ENCODE measurements at regions not wholly inside any gene's neighbourhood (a gene's known extent, or its start where the extent isn't known, plus 50 kb on each side); places are given as distances from the start of the nearest gene placed in this dataset.

GRCh38 chr6:74312081-74312480 lies 616.1 kb downstream of the CD109 start:
- no peaks in the 10 kb centered on the region for H3K27me3 ChIP-seq (ENCODE audit: insufficient read depth, low read depth, low read length)
- no peaks in the 10 kb centered on the region for H3K9me2 ChIP-seq (ENCODE audit: insufficient read depth, low read length)
- TF ChIP-seq EZH2 (IDR thresholded peaks at IDR 0.05; ENCODE audit: borderline replicate concordance, insufficient read depth, low read length, poor library complexity, severe bottlenecking) (no peak), RAD21 (conservative IDR thresholded peaks at IDR 0.05) (no peak), TAF1 (IDR thresholded peaks at IDR 0.05; ENCODE audit: low read depth) (no peak), CTCF (IDR thresholded peaks at IDR 0.05; ENCODE audit: poor library complexity, severe bottlenecking) (no peak), MXI1 (conservative IDR thresholded peaks at IDR 0.05; ENCODE audit: poor library complexity, severe bottlenecking) (no peak), EP300 (conservative IDR thresholded peaks at IDR 0.05; ENCODE audit: poor library complexity, severe bottlenecking) (no peak), SMC3 (conservative IDR thresholded peaks at IDR 0.05; ENCODE audit: poor library complexity) (no peak), POLR2AphosphoS5 (IDR thresholded peaks at IDR 0.05) (no peak)
- TF ChIP-seq, protein P1, sequence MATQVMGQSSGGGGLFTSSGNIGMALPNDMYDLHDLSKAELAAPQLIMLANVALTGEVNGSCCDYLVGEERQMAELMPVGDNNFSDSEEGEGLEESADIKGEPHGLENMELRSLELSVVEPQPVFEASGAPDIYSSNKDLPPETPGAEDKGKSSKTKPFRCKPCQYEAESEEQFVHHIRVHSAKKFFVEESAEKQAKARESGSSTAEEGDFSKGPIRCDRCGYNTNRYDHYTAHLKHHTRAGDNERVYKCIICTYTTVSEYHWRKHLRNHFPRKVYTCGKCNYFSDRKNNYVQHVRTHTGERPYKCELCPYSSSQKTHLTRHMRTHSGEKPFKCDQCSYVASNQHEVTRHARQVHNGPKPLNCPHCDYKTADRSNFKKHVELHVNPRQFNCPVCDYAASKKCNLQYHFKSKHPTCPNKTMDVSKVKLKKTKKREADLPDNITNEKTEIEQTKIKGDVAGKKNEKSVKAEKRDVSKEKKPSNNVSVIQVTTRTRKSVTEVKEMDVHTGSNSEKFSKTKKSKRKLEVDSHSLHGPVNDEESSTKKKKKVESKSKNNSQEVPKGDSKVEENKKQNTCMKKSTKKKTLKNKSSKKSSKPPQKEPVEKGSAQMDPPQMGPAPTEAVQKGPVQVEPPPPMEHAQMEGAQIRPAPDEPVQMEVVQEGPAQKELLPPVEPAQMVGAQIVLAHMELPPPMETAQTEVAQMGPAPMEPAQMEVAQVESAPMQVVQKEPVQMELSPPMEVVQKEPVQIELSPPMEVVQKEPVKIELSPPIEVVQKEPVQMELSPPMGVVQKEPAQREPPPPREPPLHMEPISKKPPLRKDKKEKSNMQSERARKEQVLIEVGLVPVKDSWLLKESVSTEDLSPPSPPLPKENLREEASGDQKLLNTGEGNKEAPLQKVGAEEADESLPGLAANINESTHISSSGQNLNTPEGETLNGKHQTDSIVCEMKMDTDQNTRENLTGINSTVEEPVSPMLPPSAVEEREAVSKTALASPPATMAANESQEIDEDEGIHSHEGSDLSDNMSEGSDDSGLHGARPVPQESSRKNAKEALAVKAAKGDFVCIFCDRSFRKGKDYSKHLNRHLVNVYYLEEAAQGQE (IDR thresholded peaks at IDR 0.05; ENCODE audit: borderline replicate concordance), result no peak
- no peak overlapping the region for H3K27ac ChIP-seq (ENCODE audit: low read length)
- no peaks in the 10 kb centered on the region for H4K20me1 ChIP-seq (ENCODE audit: insufficient read depth)
- H3K4me2 ChIP-seq (ENCODE audit: low read length), result no peak overlapping the region
- no peaks in the 10 kb centered on the region for H3K79me2 ChIP-seq (replicated peaks; ENCODE audit: insufficient read depth, low read length)
- no peak overlapping the region for H3K9ac ChIP-seq (ENCODE audit: low read length)
- no peak overlapping the region for H3K4me3 ChIP-seq (ENCODE audit: low read length)
- H2AFZ ChIP-seq (ENCODE audit: low read depth, low read length), result no peak overlapping the region
- no peaks in the 10 kb centered on the region for H3K36me3 ChIP-seq (ENCODE audit: insufficient read depth, low read length)
- H3F3A ChIP-seq (ENCODE audit: insufficient read depth, low read length, poor library complexity, severe bottlenecking), result no peaks in the 10 kb centered on the region
- H3K9me3 ChIP-seq (ENCODE audit: low read length), result no peaks in the 10 kb centered on the region

- Histone ChIP-seq H3K4me2 (ENCODE audit: low read length) (no peak overlapping the region), H3K9me3 (ENCODE audit: low read length) (no peaks in the 10 kb centered on the region), H3K4me3 (ENCODE audit: low read length) (no peak overlapping the region), H3K9ac (ENCODE audit: low read length) (no peak overlapping the region), H3K9me2 (ENCODE audit: insufficient read depth, low read length) (no peaks in the 10 kb centered on the region), H2AFZ (ENCODE audit: low read depth, low read length) (no peak overlapping the region), H3F3A (ENCODE audit: insufficient read depth, low read length, poor library complexity, severe bottlenecking) (no peaks in the 10 kb centered on the region), H4K20me1 (ENCODE audit: insufficient read depth) (no peaks in the 10 kb centered on the region), H3K79me2 (replicated peaks; ENCODE audit: insufficient read depth, low read length) (no peaks in the 10 kb centered on the region), H3K27ac (ENCODE audit: low read length) (no peak overlapping the region), H3K36me3 (ENCODE audit: insufficient read depth, low read length) (no peaks in the 10 kb centered on the region), H3K27me3 (ENCODE audit: insufficient read depth, low read depth, low read length) (no peaks in the 10 kb centered on the region)
- TF ChIP-seq, protein P1 (IDR thresholded peaks at IDR 0.05; ENCODE audit: borderline replicate concordance), result no peak
- TF ChIP-seq RAD21 (conservative IDR thresholded peaks at IDR 0.05) (no peak), MXI1 (conservative IDR thresholded peaks at IDR 0.05; ENCODE audit: poor library complexity, severe bottlenecking) (no peak), CTCF (IDR thresholded peaks at IDR 0.05; ENCODE audit: poor library complexity, severe bottlenecking) (no peak), TAF1 (IDR thresholded peaks at IDR 0.05; ENCODE audit: low read depth) (no peak)
These were observed 615.4 kb downstream of the CD109 start for GRCh38 chr6:74311431-74311830.

All from neural cell (in vitro differentiated cells).